Posterior cingulate gyrus (tissue), 11 donors: ENCODE measurements at regions not wholly inside any gene's neighbourhood (a gene's known extent, or its start where the extent isn't known, plus 50 kb on each side); places are given as distances from the start of the nearest gene placed in this dataset.
"Not testable (repeated sequence)": the region's sequence is repeated elsewhere in the genome, so short reads cannot be mapped to it uniquely, and the experiment has no call there.

Experiments
- DNase-seq, 10 donors: peaks; one replicate each; pipeline versions ENCODE4 v3.0.0 to v3.0.0-alpha.2; 2020 to 2021; ENCODE audit warnings: mixed read lengths in 3 of 10
- intact Hi-C: fragments of 100-400 bp; cut with DNase I; formaldehyde crosslinking; loops from one replicate; pipeline ENCODE4 v1.15.1; 2023

DNA sequence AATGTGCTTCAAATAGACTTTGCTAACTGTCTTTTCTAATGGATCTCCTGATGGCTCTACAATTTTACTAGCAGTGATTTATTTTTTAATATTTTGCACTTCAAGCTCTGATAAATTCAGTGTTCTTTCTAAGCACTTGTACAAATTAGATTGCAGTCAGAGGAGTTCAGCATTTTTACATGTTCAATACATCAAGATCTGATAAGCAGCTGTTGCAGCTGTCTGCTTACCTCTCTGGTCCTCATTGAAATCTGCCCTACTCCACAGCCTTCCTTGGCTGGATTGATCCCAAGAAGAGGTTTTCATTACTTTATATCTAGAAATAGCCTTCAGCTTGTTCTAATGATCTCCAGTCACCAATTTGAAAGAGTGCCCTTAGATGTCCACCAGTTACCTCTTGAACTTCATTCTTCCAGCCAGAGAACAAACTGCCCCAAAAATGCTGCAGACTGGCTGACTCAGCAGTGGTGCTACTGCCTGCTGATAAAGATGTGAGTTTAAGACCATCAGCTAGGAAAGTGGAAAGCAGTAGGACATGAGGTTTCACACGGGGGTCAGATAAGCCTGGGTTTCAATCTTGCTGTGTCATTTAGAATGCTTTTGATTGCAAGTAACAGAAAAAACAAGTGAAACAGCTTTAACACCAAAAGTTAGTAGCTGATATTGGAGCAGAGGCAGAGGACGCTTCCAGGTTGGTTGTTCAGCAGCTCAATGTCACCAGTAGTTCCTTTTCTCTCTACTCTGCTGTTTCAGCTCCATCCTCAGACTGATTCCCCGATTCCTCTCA lies 350.9 kb upstream of the NPVF start:
- intact Hi-C loops = no loop called here
- DNase-seq = peak in 1 of 10 donors; percentile 39

DNA sequence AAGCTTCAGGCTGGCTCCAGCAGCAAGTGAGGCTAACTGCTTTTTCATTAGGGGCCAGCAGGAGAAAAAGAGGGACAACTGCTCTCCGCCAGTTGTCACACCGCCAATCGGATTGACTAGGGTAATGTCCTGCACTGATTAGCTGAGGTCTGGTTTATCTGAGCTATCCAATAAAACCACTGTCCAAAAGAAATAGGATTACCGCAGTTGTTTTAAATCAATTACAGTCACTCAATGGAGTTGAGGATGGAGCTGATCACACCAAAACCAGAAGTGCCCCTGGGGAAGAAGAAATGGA lies 351.4 kb upstream of the NPVF start:
- DNase-seq = no peak
- intact Hi-C loops = no loop called here

DNA sequence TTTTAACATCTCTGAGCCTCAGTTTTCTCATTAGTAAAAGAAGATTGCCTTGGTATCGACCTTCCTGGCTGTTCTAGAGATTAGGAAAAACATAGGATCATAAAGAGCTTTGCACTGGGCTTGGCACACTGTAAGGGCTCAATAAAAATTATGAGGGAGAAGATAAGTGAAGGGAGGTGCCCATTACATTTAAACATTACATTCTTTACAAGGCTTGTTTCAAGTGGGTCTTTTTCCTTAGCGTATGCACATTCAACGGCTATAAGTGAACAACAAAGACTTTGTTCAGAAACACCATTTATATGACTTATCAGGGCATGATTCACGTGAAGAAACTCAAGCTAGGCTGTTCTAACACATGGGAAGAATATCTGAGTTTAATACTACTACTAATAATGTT lies 351.9 kb upstream of the NPVF start:
- intact Hi-C loops = no loop called here

DNA sequence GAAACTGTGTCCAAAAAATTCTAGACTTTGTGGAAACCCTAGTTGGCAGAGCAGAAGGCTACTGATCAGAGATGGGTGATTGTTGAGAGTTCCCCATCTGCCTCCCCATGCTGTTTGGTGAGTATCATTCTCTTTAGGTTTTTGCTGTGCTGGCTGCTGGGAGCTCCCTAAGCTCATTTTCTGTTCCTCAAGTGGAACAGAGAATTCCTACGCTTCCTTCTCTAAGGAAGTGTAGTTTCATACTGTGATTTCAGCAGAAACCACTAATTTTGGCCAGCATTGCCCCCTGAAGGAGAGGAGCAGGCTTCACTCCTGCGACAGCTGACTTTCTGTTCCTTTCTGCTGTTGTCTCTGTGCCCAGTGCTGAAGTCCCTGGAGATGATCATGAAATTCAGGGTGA lies 355.3 kb upstream of the NPVF start:
- DNase-seq = peak in 1 of 10 donors; percentile 50
- intact Hi-C loops = no loop called here

More for the DNA sequence above, 351.9 kb upstream of the NPVF start:
- DNase-seq = no peak

DNA sequence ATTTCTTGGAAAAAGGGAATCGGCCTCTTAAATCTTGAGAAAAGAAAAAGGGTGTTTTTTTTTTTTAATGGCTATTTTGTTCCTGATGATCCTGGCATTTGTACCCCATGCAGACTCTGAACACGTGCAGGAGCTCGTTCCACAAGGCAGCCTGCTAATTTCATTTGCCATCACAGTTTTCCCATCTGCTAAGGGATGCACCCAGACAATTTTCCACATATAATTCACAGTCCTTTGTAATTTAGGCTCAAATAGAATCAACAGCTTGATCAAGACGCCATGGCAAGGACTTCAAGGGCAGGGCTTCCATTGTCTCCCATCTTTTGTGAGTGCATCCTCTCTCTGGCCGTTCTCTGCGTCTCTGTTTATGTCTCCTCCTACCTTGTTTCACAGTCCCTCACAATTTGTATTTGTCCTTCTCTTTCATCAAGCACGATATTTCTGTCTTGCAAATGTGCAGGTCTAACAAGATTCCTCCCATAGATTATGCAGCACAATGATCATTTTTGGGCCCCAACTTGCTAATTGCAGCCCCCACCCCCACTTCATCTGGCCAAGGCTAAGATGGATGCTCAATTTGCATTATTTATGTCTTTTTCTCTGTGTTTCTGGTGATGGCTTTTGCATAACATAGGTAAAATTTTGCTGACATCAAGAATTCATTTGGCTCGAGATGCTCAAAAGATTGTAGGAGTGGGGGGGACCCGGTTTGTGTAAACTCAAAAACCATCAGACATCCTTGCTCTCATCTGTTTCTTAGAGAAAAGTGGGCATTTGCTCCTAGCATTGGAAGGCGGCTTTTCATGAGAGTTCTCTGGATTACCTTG lies 356.0 kb upstream of the NPVF start:
- intact Hi-C loops = no loop called here
- no peak for DNase-seq

DNA sequence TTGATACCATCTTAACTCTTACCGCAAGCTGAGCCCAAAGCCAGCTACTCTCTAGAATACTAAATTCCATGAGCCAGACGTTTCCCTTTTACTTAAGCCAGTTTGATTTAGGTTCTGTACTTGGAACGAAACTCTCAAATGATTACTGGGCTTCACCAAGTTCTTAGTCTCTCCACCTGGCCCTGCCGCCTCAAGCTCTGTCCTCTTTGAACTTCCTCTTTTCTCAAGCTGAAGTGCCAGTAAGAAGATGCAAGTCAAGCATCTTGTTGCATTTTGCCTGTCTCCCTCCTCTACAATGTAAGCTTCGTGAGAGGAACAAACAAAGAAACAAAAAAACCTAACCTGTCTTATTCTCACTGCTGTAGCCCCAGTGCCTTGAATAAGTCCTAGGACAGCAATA lies 358.2 kb upstream of the NPVF start:
- DNase-seq = no peak
- intact Hi-C loops = no loop called here

DNA sequence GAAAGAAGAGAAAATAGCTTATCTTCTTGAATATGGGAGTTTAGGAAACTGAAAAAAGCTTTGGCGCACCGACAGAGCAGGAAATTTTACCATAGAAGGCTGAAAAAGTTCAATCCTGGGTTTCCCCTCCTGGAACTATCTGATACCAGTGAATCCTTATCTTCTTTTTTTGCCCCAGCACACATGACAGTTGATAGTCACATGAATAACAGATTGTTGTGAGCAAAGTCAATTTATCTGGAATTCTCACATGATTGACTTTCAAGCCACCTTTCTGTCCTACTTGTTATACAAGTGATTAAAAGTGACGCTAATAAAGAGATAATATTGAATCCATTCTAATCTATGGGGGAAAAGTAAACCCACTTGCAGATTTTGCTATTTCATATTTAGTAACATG lies 365.8 kb upstream of the NPVF start:
- intact Hi-C loops = no loop called here

DNA sequence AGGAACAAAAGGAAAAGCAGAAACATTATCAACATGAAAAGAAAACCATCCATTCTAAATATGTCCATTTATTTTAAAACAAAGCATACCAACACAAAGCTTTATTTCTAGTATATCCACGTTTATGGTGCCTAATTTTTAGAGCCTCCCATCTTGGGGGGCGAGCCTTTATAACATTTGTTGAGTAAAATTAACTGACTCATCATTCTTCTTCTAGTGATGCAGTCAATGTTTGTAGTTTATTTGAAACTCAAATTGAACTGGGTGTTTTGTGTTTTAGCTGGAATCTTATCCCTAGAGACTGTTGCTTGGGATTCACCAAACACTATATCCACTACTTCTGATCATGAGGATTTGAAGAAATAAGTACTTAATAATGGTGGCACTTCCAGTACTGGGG lies 366.4 kb upstream of the NPVF start:
- intact Hi-C loops = no loop called here
- DNase-seq = no peak

More for the DNA sequence above, 365.8 kb upstream of the NPVF start:
- DNase-seq = no peak

DNA sequence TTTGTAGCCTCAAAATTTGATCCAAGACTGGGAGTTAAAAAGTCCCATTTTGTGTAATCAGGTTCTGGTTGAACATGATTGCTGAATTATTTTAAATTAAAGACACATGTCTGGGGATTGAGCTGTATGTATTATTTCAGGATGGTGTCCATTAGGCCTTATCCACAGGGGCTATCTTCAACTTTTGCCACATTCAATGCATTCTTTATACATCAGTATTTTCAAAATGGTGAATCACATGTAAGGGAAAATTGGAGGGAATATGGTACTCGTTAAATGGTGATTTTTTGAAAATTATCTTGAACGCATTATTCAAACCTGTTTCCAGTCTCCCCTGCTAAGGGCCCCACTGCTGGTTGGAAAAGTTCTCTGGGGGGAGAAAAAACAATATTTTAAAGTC lies 367.7 kb upstream of the NPVF start:
- no peak for DNase-seq

DNA sequence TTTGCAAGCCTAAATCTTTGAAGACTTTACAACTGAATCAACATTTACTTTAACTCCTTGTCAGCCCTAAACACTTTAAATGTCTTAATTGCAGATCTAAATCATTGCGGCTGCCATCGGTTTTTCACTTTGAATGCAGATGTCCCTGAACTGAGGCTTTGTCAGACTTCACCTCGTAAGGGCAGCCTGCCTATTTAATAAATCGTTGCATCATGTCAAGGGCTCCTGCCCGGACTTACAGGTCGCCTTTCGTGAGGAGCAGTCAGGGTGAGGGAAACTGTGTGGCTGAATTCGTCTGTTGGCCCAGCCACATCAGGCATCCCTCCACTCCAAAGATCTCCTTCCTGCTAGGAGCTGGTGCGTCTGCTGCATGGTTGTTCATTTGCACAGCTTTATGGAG lies 368.2 kb upstream of the NPVF start:
- intact Hi-C loops = no loop called here
- no peak for DNase-seq

More for the DNA sequence above, 367.7 kb upstream of the NPVF start:
- intact Hi-C loops = no loop called here

DNA sequence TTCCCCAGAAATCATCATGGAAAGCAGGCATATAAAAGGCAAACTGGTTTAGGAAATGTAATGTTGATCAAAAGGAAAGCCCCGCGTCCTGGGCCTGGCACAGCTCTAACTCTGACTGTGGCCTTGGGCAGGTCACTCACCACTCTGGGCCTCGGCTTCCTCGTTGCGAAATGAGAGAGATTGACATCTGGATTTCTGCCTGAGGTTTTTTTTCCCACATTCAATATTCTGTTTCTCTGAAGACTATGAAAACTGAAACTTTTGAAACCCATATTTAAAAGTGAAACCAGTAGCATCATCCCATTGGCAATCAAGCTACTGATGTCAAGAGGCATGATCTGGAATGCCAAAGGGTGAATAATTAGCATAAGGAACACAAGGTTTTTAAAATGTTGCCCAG lies 369.7 kb upstream of the NPVF start:
- intact Hi-C loops = no loop called here
- no peak for DNase-seq

DNA sequence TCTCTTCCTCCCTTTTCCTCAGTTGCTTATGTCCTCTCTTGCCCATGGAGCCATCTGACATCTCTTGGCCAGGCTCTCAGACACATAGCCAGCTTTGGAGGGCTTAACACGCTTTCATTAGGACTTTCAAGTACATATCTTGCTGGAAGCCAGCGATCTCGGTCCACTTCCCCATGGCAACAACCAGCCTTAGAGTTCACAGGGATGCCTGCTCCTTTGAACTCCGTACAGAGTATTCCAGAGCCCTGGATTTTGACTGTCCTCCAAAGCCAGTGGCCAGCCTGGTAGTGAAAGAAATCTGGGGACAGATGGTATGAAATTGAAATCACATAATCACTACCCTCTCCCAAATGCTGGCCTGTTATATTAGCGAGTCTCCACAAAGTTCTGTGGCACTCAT lies 370.5 kb upstream of the NPVF start:
- DNase-seq = no peak
- intact Hi-C loops = no loop called here

DNA sequence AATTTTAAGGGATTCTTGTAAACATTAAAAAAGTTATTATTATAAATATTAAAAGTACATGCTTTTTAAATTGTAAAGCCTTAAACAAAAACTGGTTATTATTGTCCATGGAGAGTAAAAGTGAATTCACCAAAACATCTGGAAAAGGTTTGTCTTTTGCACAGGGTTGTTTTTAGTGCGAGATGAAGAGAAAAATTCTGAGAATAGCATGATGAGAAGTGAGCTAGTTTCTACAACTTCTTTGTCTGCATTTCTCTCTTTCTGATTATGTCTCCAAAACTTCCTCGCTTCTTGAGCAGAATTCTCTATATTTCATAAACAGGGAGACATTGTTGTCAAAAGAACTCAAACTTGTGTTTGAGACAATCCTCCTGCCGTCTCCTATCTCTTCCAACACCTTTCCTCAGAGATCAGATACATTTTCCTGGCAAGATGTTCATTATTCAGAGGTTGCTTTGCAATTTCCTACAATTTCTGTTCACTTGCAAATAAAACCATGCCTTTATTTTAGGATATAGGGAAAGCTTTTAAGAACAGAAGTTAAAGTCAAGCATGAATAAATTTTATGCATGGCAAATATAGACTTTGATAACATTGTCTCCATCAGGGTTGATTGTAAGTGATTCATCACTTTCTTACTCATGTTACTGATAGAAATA lies 372.1 kb upstream of the NPVF start:
- DNase-seq = no peak
- intact Hi-C loops = no loop called here

DNA sequence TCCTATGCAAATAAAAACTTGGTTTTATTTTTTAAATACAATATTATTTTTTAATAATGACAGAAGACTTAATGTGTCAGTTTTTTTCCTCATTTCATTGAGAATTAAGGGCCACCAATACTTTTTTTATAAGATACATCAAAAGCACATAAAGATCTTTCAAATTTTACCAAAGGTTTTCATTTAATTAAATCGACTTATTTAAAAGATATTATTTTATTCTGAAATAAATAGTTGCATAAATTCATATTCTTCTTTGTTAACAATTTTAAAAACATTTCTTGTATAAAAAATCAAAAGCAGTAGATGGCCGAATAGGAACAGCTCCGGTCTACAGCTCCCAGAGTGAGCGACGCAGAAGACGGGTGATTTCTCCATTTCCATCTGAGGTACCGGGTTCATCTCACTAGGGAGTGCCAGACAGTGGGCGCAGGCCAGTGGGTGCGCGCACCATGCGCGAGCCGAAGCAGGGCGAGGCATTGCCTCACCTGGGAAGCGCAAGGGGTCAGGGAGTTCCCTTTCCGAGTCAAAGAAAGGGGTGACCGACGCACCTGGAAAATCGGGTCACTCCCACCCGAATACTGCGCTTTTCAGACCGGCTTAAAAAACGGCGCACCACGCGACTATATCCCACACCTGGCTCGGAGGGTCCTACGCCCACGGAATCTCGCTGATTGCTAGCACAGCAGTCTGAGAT lies 374.6 kb upstream of the NPVF start:
- intact Hi-C loops, DNase-seq: not testable (repeated sequence)

DNA sequence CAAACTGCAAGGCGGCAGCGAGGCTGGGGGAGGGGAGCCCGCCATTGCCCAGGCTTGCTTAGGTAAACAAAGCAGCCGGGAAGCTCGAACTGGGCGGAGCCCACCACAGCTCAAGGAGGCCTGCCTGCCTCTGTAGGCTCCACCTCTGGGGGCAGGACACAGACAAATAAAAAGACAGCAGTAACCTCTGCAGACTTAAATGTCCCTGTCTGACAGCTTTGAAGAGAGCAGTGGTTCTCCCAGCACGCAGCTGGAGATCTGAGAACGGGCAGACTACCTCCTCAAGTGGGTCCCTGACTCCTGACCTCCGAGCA lies 375.1 kb upstream of the NPVF start:
- DNase-seq, intact Hi-C loops: not testable (repeated sequence)

DNA sequence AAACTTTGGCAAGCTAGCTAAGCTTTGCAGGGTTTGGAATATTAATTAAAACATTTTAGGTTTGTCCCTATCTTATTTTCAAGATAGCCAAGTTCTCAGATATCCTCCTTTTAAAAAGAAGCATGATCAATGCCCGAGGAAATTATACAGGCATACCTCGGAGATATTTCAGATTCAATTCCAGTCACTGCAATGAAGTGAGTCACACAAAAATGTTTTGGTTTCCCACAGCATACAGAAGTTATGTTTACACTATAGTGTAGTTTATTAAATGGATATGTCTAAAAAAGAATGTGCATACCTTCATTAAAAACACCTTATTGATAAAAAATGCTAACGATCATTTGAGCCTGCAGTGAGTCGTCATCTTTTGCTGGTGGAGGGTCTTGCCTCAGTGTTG lies 382.9 kb upstream of the NPVF start:
- intact Hi-C loops = no loop called here
- no peak for DNase-seq

DNA sequence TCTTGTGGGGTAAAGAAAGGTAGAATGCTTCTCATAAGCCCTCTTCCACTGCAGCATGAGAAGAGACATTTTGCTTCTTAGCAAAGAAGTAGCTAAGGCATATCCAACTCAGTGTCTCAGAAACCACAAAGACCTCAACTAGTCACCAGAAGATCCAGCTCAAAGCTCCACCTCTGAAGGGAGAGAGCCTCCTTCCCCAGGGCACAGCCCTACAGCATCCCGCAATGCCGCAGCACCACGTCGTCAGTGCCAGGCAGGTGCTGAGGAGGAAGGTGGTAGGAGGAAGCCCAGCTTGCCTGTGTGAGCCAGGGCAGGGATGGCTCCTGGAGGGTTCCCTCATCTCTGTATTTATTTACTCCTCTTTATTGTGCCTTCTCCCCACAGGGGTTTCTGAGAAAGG lies 385.6 kb upstream of the NPVF start:
- intact Hi-C loops = no loop called here
- no peak for DNase-seq

DNA sequence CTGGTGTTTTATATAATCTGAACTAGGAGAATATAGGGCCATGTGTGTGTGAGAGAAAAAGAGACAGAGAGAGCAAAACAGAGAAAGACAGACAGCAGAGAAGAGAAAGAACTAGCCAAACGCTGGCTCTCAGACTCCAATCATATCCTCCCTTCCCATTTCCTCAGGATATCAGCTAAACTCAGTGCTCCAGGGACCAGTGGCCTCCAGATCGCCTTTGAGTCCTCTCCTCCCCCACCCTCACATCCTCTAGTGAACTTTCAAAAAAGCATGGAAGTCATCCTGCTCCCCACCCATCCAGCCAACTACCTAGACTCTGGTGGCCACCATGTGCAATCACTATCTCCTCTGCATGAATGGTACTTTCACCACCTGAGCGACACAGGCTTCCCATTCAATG lies 386.1 kb upstream of the NPVF start:
- DNase-seq = no peak
- intact Hi-C loops = no loop called here

DNA sequence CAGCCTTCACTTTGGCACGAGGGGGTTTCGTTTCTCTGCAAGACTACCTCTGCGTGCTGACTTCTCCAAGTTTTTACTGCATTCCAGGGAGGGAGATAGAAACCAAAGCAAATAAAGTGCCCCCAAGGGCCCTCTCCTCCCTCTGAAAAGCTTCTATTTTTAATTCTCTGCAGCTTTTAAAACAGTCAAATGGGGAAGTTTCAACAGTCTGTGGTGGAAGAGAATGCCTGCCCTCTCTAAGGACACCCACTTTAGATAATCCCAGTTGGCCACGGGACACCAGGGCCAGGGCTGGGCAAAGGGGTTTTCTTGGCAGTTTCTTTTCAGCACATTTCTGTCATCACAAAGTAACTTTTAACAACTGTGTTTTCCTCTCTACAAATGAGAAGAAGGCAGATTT lies 386.7 kb upstream of the NPVF start:
- intact Hi-C loops = no loop called here
- no peak for DNase-seq

DNA sequence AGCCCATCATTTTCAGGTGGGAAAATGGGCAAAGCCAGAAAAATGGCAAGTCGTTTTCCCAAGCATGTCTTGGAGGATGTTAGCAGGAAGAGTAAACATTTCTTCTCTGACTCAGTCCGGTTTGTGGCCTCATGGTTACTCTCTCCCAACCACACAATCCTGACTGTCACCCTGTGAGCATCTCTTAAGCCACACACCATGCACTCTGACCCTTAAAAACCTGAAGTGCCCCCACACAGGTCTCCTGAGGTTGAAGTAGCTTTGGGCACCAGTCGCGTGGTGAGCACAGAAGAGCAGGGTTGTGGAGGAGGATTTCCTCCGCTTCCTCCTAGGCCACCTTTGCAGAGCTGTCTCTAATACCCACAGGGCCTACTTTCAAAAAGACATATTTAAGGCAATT lies 387.3 kb upstream of the NPVF start:
- intact Hi-C loops = no loop called here

DNA sequence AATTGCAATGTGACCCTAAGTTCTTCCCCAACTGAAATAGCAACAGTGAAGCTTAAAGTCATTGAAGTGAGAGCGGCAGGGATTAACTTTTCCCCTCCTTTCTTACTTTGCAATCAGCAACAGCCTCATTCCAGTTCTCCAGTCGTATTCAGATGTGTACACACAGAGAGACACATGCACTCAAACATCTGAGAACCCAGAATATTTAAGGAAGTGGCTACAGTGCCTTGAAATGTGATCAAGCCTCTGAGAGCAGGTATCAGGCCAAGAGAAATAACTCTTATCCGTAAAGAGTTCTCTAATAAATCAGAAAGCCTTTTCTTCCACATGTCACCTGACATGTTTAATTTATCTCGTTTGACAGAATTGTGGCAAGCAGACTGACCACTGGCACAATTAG lies 388.9 kb upstream of the NPVF start:
- DNase-seq = no peak
- intact Hi-C loops = no loop called here

More for the DNA sequence above, 387.3 kb upstream of the NPVF start:
- no peak for DNase-seq
